KOPT-K1 (cell line): ENCODE measurements at regions not wholly inside any gene's neighbourhood (a gene's known extent, or its start where the extent isn't known, plus 50 kb on each side); places are given as distances from the start of the nearest gene placed in this dataset.
A peak's percentile ranks its signal among the peaks of the same experiment; 100 is the strongest.

Source experiments
- H3K27ac ChIP-seq: fragments of 200-600 bp; sonication (generic); 2 replicates; pipeline ENCODE4 v1.5.1; 2016; ENCODE audit warnings: antibody characterized with exemption, mild to moderate bottlenecking, low read depth, low read length; ENCODE audit not compliant: poor library complexity, severe bottlenecking
- H3K36me3 ChIP-seq: fragments of 200-600 bp; sonication (generic); 2 replicates; pipeline ENCODE4 v1.5.1; 2017; ENCODE audit warnings: antibody characterized with exemption, mild to moderate bottlenecking, low read length, moderate library complexity; ENCODE audit not compliant: insufficient read depth
- H3K9me3 ChIP-seq: fragments of 200-600 bp; sonication (generic); 2 replicates; pipeline ENCODE4 v1.5.1; 2017; ENCODE audit warnings: antibody characterized with exemption, low read length, mild to moderate bottlenecking; ENCODE audit not compliant: insufficient read depth, poor library complexity, severe bottlenecking

GRCh38 chrX:120692319-120692718 lies 62.5 kb upstream of the C1GALT1C1 start:
- Histone ChIP-seq H3K27ac (no peak overlapping the region), H3K36me3 (no peaks in the 10 kb centered on the region), H3K9me3 (no peaks in the 10 kb centered on the region)

GRCh38 chrX:120690941-120691340 lies 61.1 kb upstream of the C1GALT1C1 start:
- H3K27ac ChIP-seq = no peak overlapping the region
- no peaks in the 10 kb centered on the region for H3K9me3 ChIP-seq
- H3K36me3 ChIP-seq = no peaks in the 10 kb centered on the region

- Histone ChIP-seq H3K27ac (no peak overlapping the region), H3K36me3 (no peaks in the 10 kb centered on the region), H3K9me3 (no peaks in the 10 kb centered on the region)
Measured at GRCh38 chrX:120690344-120690743, 60.5 kb upstream of the C1GALT1C1 start.

- H3K9me3 ChIP-seq = no peaks in the 10 kb centered on the region
- no peaks in the 10 kb centered on the region for H3K36me3 ChIP-seq
Measured at GRCh38 chrX:120680090-120680489, 50.2 kb upstream of the C1GALT1C1 start.

More at GRCh38 chrX:120680090-120680489, 50.2 kb upstream of the C1GALT1C1 start:
- H3K27ac ChIP-seq = peak overlapping the region; percentile 18
